ENCODE measurements at regions not wholly inside any gene's neighbourhood (a gene's known extent, or its start where the extent isn't known, plus 50 kb on each side); places are given as distances from the start of the nearest gene placed in this dataset.

- no peak for TF ChIP-seq CTCF (IDR thresholded peaks at IDR 0.05)
These were observed 71.1 kb upstream of the PALS2 start for GRCh38 chr7:24502135-24502488.

- no peak for TF ChIP-seq CTCF (IDR thresholded peaks at IDR 0.05)
These were observed 69.7 kb upstream of the PALS2 start for GRCh38 chr7:24503506-24503905.

DNA sequence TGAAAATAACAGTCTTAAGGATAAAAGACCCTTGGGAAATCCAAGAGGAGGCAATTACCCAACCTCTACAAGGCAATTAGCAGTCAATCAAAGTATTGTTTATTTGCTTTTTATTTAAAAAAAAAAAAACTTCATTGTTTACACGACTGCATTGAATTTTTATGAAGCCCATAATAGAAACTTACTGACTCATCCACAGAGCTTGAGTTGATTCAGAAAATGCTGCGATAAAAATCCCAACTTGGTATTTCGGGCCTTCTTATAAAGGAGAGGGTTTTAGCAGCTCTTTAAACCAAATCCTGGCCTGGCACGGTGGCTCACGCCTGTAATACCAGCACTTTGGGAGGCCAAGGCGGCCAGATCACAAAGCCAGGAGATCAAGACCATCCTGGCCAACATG, 69.2 kb upstream of the PALS2 start:
- TF ChIP-seq CTCF (IDR thresholded peaks at IDR 0.05), result no peak

GRCh38 chr7:24504836-24505235, 68.4 kb upstream of the PALS2 start:
- TF ChIP-seq CTCF (IDR thresholded peaks at IDR 0.05), result no peak

DNA sequence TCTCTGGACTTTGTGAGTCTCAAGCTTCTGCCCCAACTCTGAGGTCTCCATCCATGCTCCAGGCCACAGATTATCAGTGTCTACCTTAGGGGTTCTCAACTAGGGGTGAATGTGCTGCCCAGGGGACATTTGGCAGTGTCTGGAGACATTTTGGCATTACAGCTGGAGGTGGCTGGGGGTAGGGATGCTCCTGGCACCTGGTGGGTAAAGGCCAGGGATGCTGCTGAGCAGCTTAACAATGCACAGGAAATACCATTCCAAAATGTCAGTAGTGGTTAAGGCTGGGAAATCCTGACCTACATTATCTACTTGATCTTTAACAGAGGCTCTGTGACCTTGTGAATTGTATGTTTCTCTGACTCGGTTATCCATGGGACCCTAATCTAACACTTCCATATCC, 67.3 kb upstream of the PALS2 start:
- no peak for TF ChIP-seq CTCF (IDR thresholded peaks at IDR 0.05)

DNA sequence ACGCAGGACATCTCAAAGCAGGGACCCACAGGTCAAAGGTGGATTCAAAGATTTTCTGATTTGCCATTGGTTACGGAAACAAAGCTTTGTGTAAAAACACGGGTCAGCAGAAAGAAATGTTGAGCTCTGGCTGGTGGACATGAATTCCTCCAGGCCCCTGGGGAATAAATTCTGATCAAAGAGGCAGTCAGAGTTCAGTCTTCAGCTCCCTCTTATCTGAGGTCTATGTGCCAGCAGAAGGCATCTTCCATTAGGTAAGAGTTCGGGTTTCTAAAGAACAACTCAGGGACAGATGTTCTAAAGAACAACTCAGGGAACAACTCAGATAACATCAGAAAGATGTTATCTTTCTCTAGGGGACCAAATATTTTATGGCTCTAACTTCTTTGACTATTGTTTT, 64.9 kb upstream of the PALS2 start:
- TF ChIP-seq CTCF (IDR thresholded peaks at IDR 0.05), result no peak

DNA sequence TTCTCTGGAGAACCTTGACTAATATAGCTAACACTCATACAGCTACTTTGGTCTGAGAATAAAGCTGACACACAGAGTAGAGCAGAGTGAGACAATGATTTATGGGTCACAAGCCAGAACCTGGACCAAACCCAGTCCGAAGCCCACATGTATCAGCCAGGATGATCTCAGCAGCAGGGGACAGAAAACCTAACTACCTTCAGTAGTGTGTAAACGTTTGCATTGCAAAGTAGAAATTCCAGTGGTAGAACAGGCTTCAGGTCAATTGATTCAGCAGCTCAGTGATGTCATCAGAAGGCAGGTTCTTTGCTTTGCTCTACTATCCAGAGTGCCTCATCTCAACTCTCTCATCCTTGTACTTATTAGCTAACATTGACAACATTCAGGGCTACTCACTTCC, 62.5 kb upstream of the PALS2 start:
- TF ChIP-seq CTCF (IDR thresholded peaks at IDR 0.05), result no peak

DNA sequence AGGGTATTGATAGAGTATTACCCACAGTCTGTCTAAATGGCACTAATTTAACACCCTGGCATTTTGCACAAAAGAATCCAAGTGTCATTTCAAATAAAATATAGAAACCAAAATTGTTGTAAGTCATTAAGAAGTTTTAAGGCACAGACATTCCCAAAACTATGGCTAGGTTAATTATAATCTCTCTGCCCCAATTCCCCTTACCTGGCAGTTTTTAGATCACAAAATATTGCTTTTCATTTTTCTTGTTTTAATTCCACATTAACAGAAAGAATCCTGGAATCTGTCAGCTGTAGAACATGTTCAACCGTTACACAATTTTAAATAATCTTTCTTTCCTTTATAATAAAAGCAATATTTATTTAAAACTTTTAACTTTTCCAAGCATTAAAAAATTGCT, 56.1 kb upstream of the PALS2 start:
- no peak for TF ChIP-seq CTCF (IDR thresholded peaks at IDR 0.05)

All from LNCAP (cell line).